GM12878 (cell line): ENCODE measurements at regions not wholly inside any gene's neighbourhood (a gene's known extent, or its start where the extent isn't known, plus 50 kb on each side); places are given as distances from the start of the nearest gene placed in this dataset.
A peak's percentile ranks its signal among the peaks of the same experiment; 100 is the strongest.

ENCODE experiments used
- ATAC-seq: fragments of 200-7000 bp; cut with Tn5 transposase; 3 replicates; pipeline ENCODE4 v1.9.1; 2020; ENCODE audit warnings: mild to moderate bottlenecking, moderate library complexity
- BruUV-seq: library from RNA; stranded (reverse); fragments of 400-500 nt; replicated peaks from 2 replicates; lab custom pipeline; 2021; lab: Mats Ljungman, UMichigan
- CTCF ChIA-PET: fragments of 300-600 bp; sonication (Branson Sonifier 250); formaldehyde crosslinking; extraction: SDS; loops from one replicate; lab custom pipeline; 2021; ENCODE audit warnings: inconsistent platforms; lab: Yijun Ruan, JAX
- POLR2A ChIA-PET: fragments of 350-600 bp; formaldehyde crosslinking; extraction: SDS; loops from one replicate; lab custom pipeline; 2021; ENCODE audit warnings: inconsistent platforms; lab: Charles Lee
- RAD21 ChIA-PET: fragments of 300-600 bp; sonication (Branson Sonifier 250); formaldehyde crosslinking; loops from one replicate; lab custom pipeline; 2023; ENCODE audit warnings: antibody characterized with exemption; ENCODE audit not compliant: unreplicated experiment; lab: Charles Lee
- SMC1A ChIA-PET: fragments of 300-600 bp; sonication (Branson Sonifier 250); formaldehyde crosslinking; loops from one replicate; lab custom pipeline; 2023; ENCODE audit not compliant: unreplicated experiment, uncharacterized antibody; lab: Charles Lee
- DNase-seq: peaks from one replicate; pipeline ENCODE4 v3.0.0-alpha.2; 2011; ENCODE audit warnings: low read depth, low spot score
- FAIRE-seq: peaks from 3 replicates; lab custom pipeline; 2011; peaks lifted over from hg19 to GRCh38; lab: Jason Lieb, UNC
- H2AFZ ChIP-seq: 2 replicates; pipeline ENCODE4 v1.6.0; 2011; ENCODE audit warnings: low read depth, low read length, control low read depth; ENCODE audit not compliant: control insufficient read depth
- H3K27ac ChIP-seq: 2 replicates; pipeline ENCODE4 v1.5.1; 2011; ENCODE audit warnings: control low read depth; ENCODE audit not compliant: control insufficient read depth, insufficient read depth
- H3K27me3 ChIP-seq, 2 experiments: replicated peaks in 1 of 2; 2 replicates each; pipeline versions ENCODE4 v1.6.0 to v1.6.1; 2011; ENCODE audit warnings: low read length in 1 of 2; ENCODE audit not compliant: control insufficient read depth in 2 of 2, insufficient read depth in 2 of 2
- H3K36me3 ChIP-seq, 2 experiments: 2 replicates each; pipeline ENCODE4 v1.5.1; 2011; ENCODE audit warnings: low read length in 1 of 2; ENCODE audit not compliant: control insufficient read depth in 2 of 2, insufficient read depth in 2 of 2
- H3K4me1 ChIP-seq: 2 replicates; pipeline ENCODE4 v1.6.1; 2011; ENCODE audit warnings: mild to moderate bottlenecking, low read length, moderate library complexity, mixed read lengths; ENCODE audit not compliant: control insufficient read depth, insufficient read depth
- H3K4me2 ChIP-seq: 2 replicates; pipeline ENCODE4 v1.6.0; 2011; ENCODE audit warnings: control low read depth; ENCODE audit not compliant: control insufficient read depth, insufficient read depth
- H3K4me3 ChIP-seq: fragments of 200-600 bp; sonication (generic); 2 replicates; pipeline ENCODE4 v1.5.1; 2016
- H3K79me2 ChIP-seq: 2 replicates; pipeline ENCODE4 v1.6.0; 2011; ENCODE audit warnings: low read length; ENCODE audit not compliant: control insufficient read depth, insufficient read depth
- H3K9ac ChIP-seq: 2 replicates; pipeline ENCODE4 v1.8.0; 2011; ENCODE audit warnings: low read length, control low read depth, mixed read lengths; ENCODE audit not compliant: control insufficient read depth, insufficient read depth
- H3K9me3 ChIP-seq: replicated peaks from 3 replicates; pipeline ENCODE4 v1.5.1; 2011; ENCODE audit warnings: mild to moderate bottlenecking, low read length; ENCODE audit not compliant: control insufficient read depth, insufficient read depth
- H4K20me1 ChIP-seq: 2 replicates; pipeline ENCODE4 v1.6.0; 2011; ENCODE audit not compliant: control insufficient read depth, insufficient read depth
- HDAC2 ChIP-seq: fragments of 200-600 bp; sonication (generic); IDR thresholded peaks from 2 replicates; pipeline ENCODE4 v1.6.1; 2017
- HDGF ChIP-seq: fragments of 450-650 bp; IDR thresholded peaks from 2 replicates; pipeline ENCODE4 v1.6.1; 2016; ENCODE audit warnings: antibody characterized with exemption
- IRF3 ChIP-seq: fragments of 450-650 bp; IDR thresholded peaks from 2 replicates; pipeline ENCODE4 v1.6.1; 2014; ENCODE audit warnings: mild to moderate bottlenecking
- IRF5 ChIP-seq: fragments of 450-650 bp; IDR thresholded peaks from 2 replicates; pipeline ENCODE4 v1.6.1; 2017; ENCODE audit warnings: borderline replicate concordance
- KDM1A ChIP-seq: fragments of 200-600 bp; sonication (generic); IDR thresholded peaks from 2 replicates; pipeline ENCODE4 v1.6.1; 2016; ENCODE audit warnings: borderline replicate concordance
- NR2C2 ChIP-seq: IDR thresholded peaks from 2 replicates; pipeline ENCODE4 v1.6.1; 2011; ENCODE audit warnings: borderline replicate concordance, low read depth; ENCODE audit not compliant: control insufficient read depth, insufficient read length
- PML ChIP-seq: IDR thresholded peaks from 2 replicates; pipeline ENCODE4 v1.6.1; 2012; ENCODE audit warnings: low read length, inconsistent platforms
- RBBP5 ChIP-seq: fragments of 200-600 bp; sonication (generic); conservative IDR thresholded peaks from 2 replicates; pipeline ENCODE4 v1.6.1; 2016
- ZNF207 ChIP-seq: fragments of 450-650 bp; IDR thresholded peaks from 2 replicates; pipeline ENCODE4 v1.6.1; 2014; ENCODE audit warnings: antibody characterized with exemption, mild to moderate bottlenecking, borderline replicate concordance
- WGBS: methylation state at CpG from one replicate; pipeline ENCODE4 v1.1.6; 2016; ENCODE audit warnings: low lambda C conversion rate; ENCODE audit not compliant: insufficient replicate concordance, insufficient coverage; ENCODE audit errors: missing lambda C conversion rate; 5-methylcytosine and 5-hydroxymethylcytosine counted together
- in situ Hi-C: fragments of 300-500 bp; cut with MboI; formaldehyde crosslinking; loops from 9 replicates; pipeline ENCODE4 v1.14.3; 2018; ENCODE audit warnings: mixed read lengths
- intact Hi-C: fragments of 100-400 bp; cut with micrococcal nuclease; formaldehyde crosslinking; loops from one replicate; pipeline ENCODE4 v1.14.2; 2022; ENCODE audit not compliant: unreplicated experiment
- TF ChIP-seq, protein P1 (sequence below): fragments of 450-650 bp; IDR thresholded peaks from 2 replicates; pipeline ENCODE4 v1.6.1; 2017; ENCODE audit warnings: mild to moderate bottlenecking, moderate library complexity

GRCh38 chr17:77483128-77483598 is 342.4 kb downstream of the SEC14L1 start:
- in situ Hi-C loops = no loop called here
- ATAC-seq = no peak
- peaks cover 6% of the 10 kb centered on the region for H3K4me1 ChIP-seq
- H3K27me3 ChIP-seq = no peaks in the 10 kb centered on the region
- H3K79me2 ChIP-seq = peaks cover 43% of the 10 kb centered on the region
- H4K20me1 ChIP-seq = no peaks in the 10 kb centered on the region; the same call in 1 of the 2 replicates
- H3K4me2 ChIP-seq = no peak overlapping the region
- intact Hi-C loops = no loop called here
- H3K27ac ChIP-seq = no peak overlapping the region
- TF ChIP-seq IRF3 (no peak), KDM1A (no peak), ZNF207 (no peak), RBBP5 (no peak), PML (no peak)
- ChIA-PET CTCF (no interaction called here), SMC1A (interaction anchor here (1.3 kb wide), 1 partner anchor 11 kb away, joined by 3 read pairs; no protein-coding TSS in a partner anchor), RAD21 (interaction anchor here (0.9 kb wide), 1 partner anchor 11 kb away, joined by 4 read pairs; no protein-coding TSS in a partner anchor), POLR2A (no interaction called here)
- no peaks in the 10 kb centered on the region; the same call in 2 of the 3 replicates for H3K9me3 ChIP-seq
- no peak for DNase-seq
- H3K36me3 ChIP-seq = peaks cover 18 to 61% of the 10 kb centered on the region in 2 experiments
- 73% methylated on average over 11 of the region's 12 CpGs for WGBS
- BruUV-seq = no TSS peak
- no peak overlapping the region for H3K4me3 ChIP-seq
- H2AFZ ChIP-seq = no peak overlapping the region
- no peak for FAIRE-seq
- no peak overlapping the region for H3K9ac ChIP-seq

DNA sequence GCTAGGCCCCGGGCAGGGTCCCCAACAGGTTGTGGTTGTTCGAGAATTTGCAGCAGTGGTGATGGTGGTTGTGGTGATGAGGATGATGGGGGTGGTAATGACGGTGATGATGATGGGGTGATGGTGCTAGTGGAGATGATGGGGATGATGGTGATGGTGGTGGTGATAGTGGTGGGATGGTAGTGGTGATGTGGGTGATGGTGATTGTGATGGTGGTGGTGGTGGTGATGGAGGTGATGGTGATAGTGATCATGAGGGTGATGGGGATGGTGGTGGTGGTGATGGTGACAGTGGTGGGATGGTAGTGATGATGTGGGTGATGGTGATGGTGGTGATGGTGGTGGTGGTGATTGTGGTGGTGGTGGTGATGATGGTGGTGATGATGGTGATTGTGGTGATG is 343.3 kb downstream of the SEC14L1 start:
- CTCF ChIA-PET = no interaction called here
- Histone ChIP-seq H3K27ac (no peak overlapping the region), H3K4me3 (no peak overlapping the region), H3K79me2 (peaks cover 39% of the 10 kb centered on the region), H3K4me1 (peaks cover 3% of the 10 kb centered on the region), H2AFZ (no peak overlapping the region), H3K36me3 (peaks cover 15 to 68% of the 10 kb centered on the region in 2 experiments), H3K4me2 (no peak overlapping the region), H4K20me1 (no peaks in the 10 kb centered on the region; the same call in 1 of the 2 replicates), H3K9ac (no peak overlapping the region), H3K9me3 (no peaks in the 10 kb centered on the region; the same call in 2 of the 3 replicates), H3K27me3 (no peaks in the 10 kb centered on the region)
- ATAC-seq (no peak), DNase-seq (no peak), FAIRE-seq (no peak)
- WGBS = 96% methylated on average over 3 of the region's 3 CpGs
- POLR2A ChIA-PET = no interaction called here
- SMC1A ChIA-PET = interaction anchor here (1.3 kb wide), 1 partner anchor 12 kb away, joined by 3 read pairs; no protein-coding TSS in a partner anchor
- intact Hi-C loops (no loop called here), in situ Hi-C loops (no loop called here)
- no TSS peak for BruUV-seq
- RAD21 ChIA-PET = interaction anchor here (0.9 kb wide), 1 partner anchor 12 kb away, joined by 4 read pairs; no protein-coding TSS in a partner anchor
- TF ChIP-seq, protein P1, sequence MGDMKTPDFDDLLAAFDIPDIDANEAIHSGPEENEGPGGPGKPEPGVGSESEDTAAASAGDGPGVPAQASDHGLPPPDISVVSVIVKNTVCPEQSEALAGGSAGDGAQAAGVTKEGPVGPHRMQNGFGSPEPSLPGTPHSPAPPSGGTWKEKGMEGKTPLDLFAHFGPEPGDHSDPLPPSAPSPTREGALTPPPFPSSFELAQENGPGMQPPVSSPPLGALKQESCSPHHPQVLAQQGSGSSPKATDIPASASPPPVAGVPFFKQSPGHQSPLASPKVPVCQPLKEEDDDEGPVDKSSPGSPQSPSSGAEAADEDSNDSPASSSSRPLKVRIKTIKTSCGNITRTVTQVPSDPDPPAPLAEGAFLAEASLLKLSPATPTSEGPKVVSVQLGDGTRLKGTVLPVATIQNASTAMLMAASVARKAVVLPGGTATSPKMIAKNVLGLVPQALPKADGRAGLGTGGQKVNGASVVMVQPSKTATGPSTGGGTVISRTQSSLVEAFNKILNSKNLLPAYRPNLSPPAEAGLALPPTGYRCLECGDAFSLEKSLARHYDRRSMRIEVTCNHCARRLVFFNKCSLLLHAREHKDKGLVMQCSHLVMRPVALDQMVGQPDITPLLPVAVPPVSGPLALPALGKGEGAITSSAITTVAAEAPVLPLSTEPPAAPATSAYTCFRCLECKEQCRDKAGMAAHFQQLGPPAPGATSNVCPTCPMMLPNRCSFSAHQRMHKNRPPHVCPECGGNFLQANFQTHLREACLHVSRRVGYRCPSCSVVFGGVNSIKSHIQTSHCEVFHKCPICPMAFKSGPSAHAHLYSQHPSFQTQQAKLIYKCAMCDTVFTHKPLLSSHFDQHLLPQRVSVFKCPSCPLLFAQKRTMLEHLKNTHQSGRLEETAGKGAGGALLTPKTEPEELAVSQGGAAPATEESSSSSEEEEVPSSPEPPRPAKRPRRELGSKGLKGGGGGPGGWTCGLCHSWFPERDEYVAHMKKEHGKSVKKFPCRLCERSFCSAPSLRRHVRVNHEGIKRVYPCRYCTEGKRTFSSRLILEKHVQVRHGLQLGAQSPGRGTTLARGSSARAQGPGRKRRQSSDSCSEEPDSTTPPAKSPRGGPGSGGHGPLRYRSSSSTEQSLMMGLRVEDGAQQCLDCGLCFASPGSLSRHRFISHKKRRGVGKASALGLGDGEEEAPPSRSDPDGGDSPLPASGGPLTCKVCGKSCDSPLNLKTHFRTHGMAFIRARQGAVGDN = no peak
- no peak for TF ChIP-seq IRF3
- peak; percentile 75 for TF ChIP-seq HDGF
- no peak for TF ChIP-seq NR2C2
- TF ChIP-seq IRF5 = 0 out of 2 replicates have a peak, but pooled peaks have one; percentile 19
- no peak for TF ChIP-seq HDAC2
